Effector memory CD4-positive, alpha-beta T cell (primary cell): ENCODE measurements at regions not wholly inside any gene's neighbourhood (a gene's known extent, or its start where the extent isn't known, plus 50 kb on each side); places are given as distances from the start of the nearest gene placed in this dataset.

Source experiments
- DNase-seq, 3 donors: peaks; one replicate each; pipeline ENCODE4 v3.0.0-alpha.2; 2020
- H3K27ac ChIP-seq: 2 replicates; pipeline ENCODE4 v1.7.0; 2013; ENCODE audit warnings: mild to moderate bottlenecking, low read length, moderate library complexity; ENCODE audit not compliant: insufficient read depth, poor library complexity, severe bottlenecking
- H3K27me3 ChIP-seq: replicated peaks from 2 replicates; pipeline ENCODE4 v1.7.0; 2013; ENCODE audit warnings: mild to moderate bottlenecking, low read length; ENCODE audit not compliant: insufficient read depth, control insufficient read depth, poor library complexity, severe bottlenecking
- H3K36me3 ChIP-seq: 2 replicates; pipeline ENCODE4 v1.7.0; 2013; ENCODE audit warnings: mild to moderate bottlenecking, low read length, moderate library complexity; ENCODE audit not compliant: control insufficient read depth, insufficient read depth
- H3K4me1 ChIP-seq: 2 replicates; pipeline ENCODE4 v1.7.0; 2013; ENCODE audit warnings: low read length, mild to moderate bottlenecking; ENCODE audit not compliant: control insufficient read depth, insufficient read depth, poor library complexity, severe bottlenecking
- H3K4me3 ChIP-seq: 2 replicates; pipeline ENCODE4 v1.7.0; 2013; ENCODE audit warnings: low read length, low read depth, mild to moderate bottlenecking; ENCODE audit not compliant: insufficient read depth, poor library complexity, severe bottlenecking
- H3K9me3 ChIP-seq: 2 replicates; pipeline ENCODE4 v1.7.0; 2013; ENCODE audit warnings: mild to moderate bottlenecking, low read length, moderate library complexity; ENCODE audit not compliant: control insufficient read depth

GRCh38 chr1:221066351-221067001 is 187.2 kb downstream of the HLX start:
- Histone ChIP-seq H3K27ac (no peak overlapping the region), H3K4me1 (no peaks in the 10 kb centered on the region), H3K36me3 (no peaks in the 10 kb centered on the region), H3K4me3 (no peak overlapping the region), H3K27me3 (no peaks in the 10 kb centered on the region), H3K9me3 (no peaks in the 10 kb centered on the region)
- DNase-seq: no peak

GRCh38 chr1:221067721-221068120 is 188.5 kb downstream of the HLX start:
- H3K36me3 ChIP-seq: no peaks in the 10 kb centered on the region
- H3K4me3 ChIP-seq: no peak overlapping the region
- no peaks in the 10 kb centered on the region for H3K27me3 ChIP-seq
- H3K4me1 ChIP-seq: no peaks in the 10 kb centered on the region
- H3K9me3 ChIP-seq: no peaks in the 10 kb centered on the region
- H3K27ac ChIP-seq: no peak overlapping the region
- no peak for DNase-seq

GRCh38 chr1:221069178-221069903 is 190.1 kb downstream of the HLX start:
- no peaks in the 10 kb centered on the region for H3K4me1 ChIP-seq
- H3K27ac ChIP-seq: no peak overlapping the region
- H3K4me3 ChIP-seq: no peak overlapping the region
- no peak for DNase-seq
- H3K36me3 ChIP-seq: no peaks in the 10 kb centered on the region
- no peaks in the 10 kb centered on the region for H3K27me3 ChIP-seq
- no peaks in the 10 kb centered on the region for H3K9me3 ChIP-seq

- Histone ChIP-seq H3K4me1 (no peaks in the 10 kb centered on the region), H3K27ac (no peak overlapping the region)
- DNase-seq: no peak
Measured at GRCh38 chr1:221069986-221070385, 190.7 kb downstream of the HLX start.

GRCh38 chr1:221071777-221072176 is 192.5 kb downstream of the HLX start:
- Histone ChIP-seq H3K27me3 (no peaks in the 10 kb centered on the region), H3K36me3 (no peaks in the 10 kb centered on the region), H3K4me3 (no peak overlapping the region), H3K27ac (no peak overlapping the region), H3K9me3 (no peaks in the 10 kb centered on the region), H3K4me1 (no peaks in the 10 kb centered on the region)
- DNase-seq: no peak

More at GRCh38 chr1:221069986-221070385, 190.7 kb downstream of the HLX start:
- Histone ChIP-seq H3K4me3 (no peak overlapping the region), H3K9me3 (no peaks in the 10 kb centered on the region), H3K27me3 (no peaks in the 10 kb centered on the region), H3K36me3 (no peaks in the 10 kb centered on the region)

GRCh38 chr1:221072214-221072613 is 193.0 kb downstream of the HLX start:
- Histone ChIP-seq H3K9me3 (no peaks in the 10 kb centered on the region), H3K27me3 (no peaks in the 10 kb centered on the region), H3K27ac (no peak overlapping the region), H3K36me3 (no peaks in the 10 kb centered on the region), H3K4me3 (no peak overlapping the region), H3K4me1 (no peaks in the 10 kb centered on the region)
- DNase-seq: no peak

GRCh38 chr1:221074332-221074731 is 195.1 kb downstream of the HLX start:
- H3K36me3 ChIP-seq: no peaks in the 10 kb centered on the region
- no peak overlapping the region for H3K27ac ChIP-seq
- H3K27me3 ChIP-seq: no peaks in the 10 kb centered on the region
- no peaks in the 10 kb centered on the region for H3K9me3 ChIP-seq
- no peak overlapping the region for H3K4me3 ChIP-seq
- H3K4me1 ChIP-seq: no peaks in the 10 kb centered on the region
- no peak for DNase-seq

GRCh38 chr1:221075911-221076310 is 196.7 kb downstream of the HLX start:
- Histone ChIP-seq H3K9me3 (no peaks in the 10 kb centered on the region), H3K36me3 (no peaks in the 10 kb centered on the region), H3K4me1 (no peaks in the 10 kb centered on the region), H3K27me3 (no peaks in the 10 kb centered on the region), H3K4me3 (no peak overlapping the region), H3K27ac (no peak overlapping the region)
- no peak for DNase-seq

GRCh38 chr1:221076391-221076811 is 197.2 kb downstream of the HLX start:
- H3K4me3 ChIP-seq: no peak overlapping the region
- H3K27ac ChIP-seq: no peak overlapping the region
- no peaks in the 10 kb centered on the region for H3K36me3 ChIP-seq
- DNase-seq: no peak
- H3K4me1 ChIP-seq: no peaks in the 10 kb centered on the region
- H3K27me3 ChIP-seq: no peaks in the 10 kb centered on the region
- H3K9me3 ChIP-seq: no peaks in the 10 kb centered on the region

GRCh38 chr1:221078260-221078965 is 199.2 kb downstream of the HLX start:
- DNase-seq: no peak
- no peak overlapping the region for H3K27ac ChIP-seq
- no peaks in the 10 kb centered on the region for H3K4me1 ChIP-seq
- no peaks in the 10 kb centered on the region for H3K27me3 ChIP-seq
- no peak overlapping the region for H3K4me3 ChIP-seq
- no peaks in the 10 kb centered on the region for H3K9me3 ChIP-seq
- H3K36me3 ChIP-seq: no peaks in the 10 kb centered on the region
